ENCODE measurements at regions not wholly inside any gene's neighbourhood (a gene's known extent, or its start where the extent isn't known, plus 50 kb on each side); places are given as distances from the start of the nearest gene placed in this dataset.

GRCh38 chr14:43019826-43020225 lies 1413.2 kb downstream of the LRFN5 start:
- no peak overlapping the region for H3K9ac ChIP-seq (ENCODE audit: insufficient read depth, low read length)
- H3K27me3 ChIP-seq (ENCODE audit: control insufficient read depth, insufficient read depth, low read length), result no peaks in the 10 kb centered on the region
- no peaks in the 10 kb centered on the region for H3K4me1 ChIP-seq (ENCODE audit: control insufficient read depth, extremely low read depth, insufficient read depth, low read length)
- no peak for DNase-seq (ENCODE audit: low read depth in 2 of 2)
- no peak overlapping the region for H3K4me3 ChIP-seq (replicated peaks in 1 of 4; ENCODE audit: control extremely low read depth in 1 of 4, insufficient read depth in 1 of 4, low read depth in 3 of 4, low read length in 4 of 4)
- no peak for TF ChIP-seq EZH2 (IDR thresholded peaks at IDR 0.05; ENCODE audit: low read length, missing control alignments)
- TF ChIP-seq CTCF (conservative IDR thresholded peaks at IDR 0.05 in 1 of 2, IDR thresholded peaks at IDR 0.05 in 1 of 2; ENCODE audit: low read depth in 1 of 2, low read length in 2 of 2), result no peak
- no peaks in the 10 kb centered on the region for H3K79me2 ChIP-seq (ENCODE audit: control insufficient read depth, insufficient read depth, low read length)
- no peak overlapping the region for H2AFZ ChIP-seq (ENCODE audit: low read length)
- no peak overlapping the region for H3K4me2 ChIP-seq (ENCODE audit: extremely low read depth, insufficient read depth, low read length)
- no peaks in the 10 kb centered on the region for H3K9me3 ChIP-seq (ENCODE audit: control insufficient read depth, insufficient read depth, low read depth, low read length)
- H4K20me1 ChIP-seq (ENCODE audit: control insufficient read depth, extremely low read depth, insufficient read depth, low read length), result no peaks in the 10 kb centered on the region
- no peaks in the 10 kb centered on the region for H3K36me3 ChIP-seq (ENCODE audit: control insufficient read depth, insufficient read depth, low read length)
- H3K27ac ChIP-seq (ENCODE audit: insufficient read depth, low read length), result no peak overlapping the region

GRCh38 chr14:43014338-43014737 lies 1407.7 kb downstream of the LRFN5 start:
- no peaks in the 10 kb centered on the region for H3K9me3 ChIP-seq (ENCODE audit: control insufficient read depth, insufficient read depth, low read depth, low read length)
- no peaks in the 10 kb centered on the region for H3K79me2 ChIP-seq (ENCODE audit: control insufficient read depth, insufficient read depth, low read length)
- H2AFZ ChIP-seq (ENCODE audit: low read length), result no peak overlapping the region
- no peak for DNase-seq (ENCODE audit: low read depth in 2 of 2)
- H4K20me1 ChIP-seq (ENCODE audit: control insufficient read depth, extremely low read depth, insufficient read depth, low read length), result no peaks in the 10 kb centered on the region
- no peak overlapping the region for H3K27ac ChIP-seq (ENCODE audit: insufficient read depth, low read length)
- H3K4me2 ChIP-seq (ENCODE audit: extremely low read depth, insufficient read depth, low read length), result no peak overlapping the region
- H3K9ac ChIP-seq (ENCODE audit: insufficient read depth, low read length), result no peak overlapping the region
- no peak overlapping the region for H3K4me3 ChIP-seq (replicated peaks in 1 of 4; ENCODE audit: control extremely low read depth in 1 of 4, insufficient read depth in 1 of 4, low read depth in 3 of 4, low read length in 4 of 4)
- no peaks in the 10 kb centered on the region for H3K36me3 ChIP-seq (ENCODE audit: control insufficient read depth, insufficient read depth, low read length)
- H3K27me3 ChIP-seq (ENCODE audit: control insufficient read depth, insufficient read depth, low read length), result no peaks in the 10 kb centered on the region
- no peaks in the 10 kb centered on the region for H3K4me1 ChIP-seq (ENCODE audit: control insufficient read depth, extremely low read depth, insufficient read depth, low read length)
- TF ChIP-seq EZH2 (IDR thresholded peaks at IDR 0.05; ENCODE audit: low read length, missing control alignments) (no peak), CTCF (conservative IDR thresholded peaks at IDR 0.05 in 1 of 2, IDR thresholded peaks at IDR 0.05 in 1 of 2; ENCODE audit: low read depth in 1 of 2, low read length in 2 of 2) (no peak)

- Histone ChIP-seq H3K27me3 (ENCODE audit: control insufficient read depth, insufficient read depth, low read length) (no peaks in the 10 kb centered on the region), H3K79me2 (ENCODE audit: control insufficient read depth, insufficient read depth, low read length) (no peaks in the 10 kb centered on the region), H2AFZ (ENCODE audit: low read length) (no peak overlapping the region), H3K4me1 (ENCODE audit: control insufficient read depth, extremely low read depth, insufficient read depth, low read length) (no peaks in the 10 kb centered on the region), H3K9ac (ENCODE audit: insufficient read depth, low read length) (no peak overlapping the region), H4K20me1 (ENCODE audit: control insufficient read depth, extremely low read depth, insufficient read depth, low read length) (no peaks in the 10 kb centered on the region), H3K9me3 (ENCODE audit: control insufficient read depth, insufficient read depth, low read depth, low read length) (no peaks in the 10 kb centered on the region), H3K27ac (ENCODE audit: insufficient read depth, low read length) (no peak overlapping the region), H3K36me3 (ENCODE audit: control insufficient read depth, insufficient read depth, low read length) (no peaks in the 10 kb centered on the region), H3K4me3 (replicated peaks in 1 of 4; ENCODE audit: control extremely low read depth in 1 of 4, insufficient read depth in 1 of 4, low read depth in 3 of 4, low read length in 4 of 4) (no peak overlapping the region), H3K4me2 (ENCODE audit: extremely low read depth, insufficient read depth, low read length) (no peak overlapping the region)
- TF ChIP-seq CTCF (conservative IDR thresholded peaks at IDR 0.05 in 1 of 2, IDR thresholded peaks at IDR 0.05 in 1 of 2; ENCODE audit: low read depth in 1 of 2, low read length in 2 of 2) (no peak), EZH2 (IDR thresholded peaks at IDR 0.05; ENCODE audit: low read length, missing control alignments) (no peak)
- DNase-seq (ENCODE audit: low read depth in 2 of 2), result no peak
Measured at GRCh38 chr14:43012817-43013216, 1406.1 kb downstream of the LRFN5 start.
